Activated T-cell treated with anti-CD3 and anti-CD28 coated beads for 48 hours (primary cell): ENCODE measurements at regions not wholly inside any gene's neighbourhood (a gene's known extent, or its start where the extent isn't known, plus 50 kb on each side); places are given as distances from the start of the nearest gene placed in this dataset.
"Not testable (repeated sequence)": the region's sequence is repeated elsewhere in the genome, so short reads cannot be mapped to it uniquely, and the experiment has no call there.

Source experiments
- DNase-seq: peaks from one replicate; pipeline ENCODE4 v3.0.0-alpha.2; 2020; ENCODE audit warnings: low read depth

GRCh38 chr15:77909182-77909940 lies 168.2 kb downstream of the TBC1D2B start:
- no peak for DNase-seq

DNA sequence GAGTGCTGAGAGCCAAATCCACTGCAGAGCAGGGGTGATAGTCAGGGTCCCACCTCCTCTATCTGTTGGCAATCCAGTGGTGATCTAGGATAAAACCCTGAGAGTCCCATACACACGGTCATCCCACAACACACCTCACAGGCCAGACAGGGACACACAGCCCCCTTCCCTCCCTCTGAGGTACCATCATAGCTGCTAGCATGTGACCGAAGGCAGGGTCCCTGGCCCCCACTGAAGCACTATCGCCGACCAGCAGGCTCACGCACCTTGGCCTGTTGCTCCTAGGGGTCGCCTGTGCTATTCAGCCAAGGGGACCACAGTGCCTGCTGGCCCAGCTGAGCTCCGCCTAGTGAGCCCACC lies 168.8 kb downstream of the TBC1D2B start:
- not testable (repeated sequence) for DNase-seq

- peak; percentile 66 for DNase-seq
These were observed 169.4 kb downstream of the TBC1D2B start for GRCh38 chr15:77907824-77908751.

GRCh38 chr15:77906062-77906990 lies 171.2 kb downstream of the TBC1D2B start:
- DNase-seq, result not testable (repeated sequence)

DNA sequence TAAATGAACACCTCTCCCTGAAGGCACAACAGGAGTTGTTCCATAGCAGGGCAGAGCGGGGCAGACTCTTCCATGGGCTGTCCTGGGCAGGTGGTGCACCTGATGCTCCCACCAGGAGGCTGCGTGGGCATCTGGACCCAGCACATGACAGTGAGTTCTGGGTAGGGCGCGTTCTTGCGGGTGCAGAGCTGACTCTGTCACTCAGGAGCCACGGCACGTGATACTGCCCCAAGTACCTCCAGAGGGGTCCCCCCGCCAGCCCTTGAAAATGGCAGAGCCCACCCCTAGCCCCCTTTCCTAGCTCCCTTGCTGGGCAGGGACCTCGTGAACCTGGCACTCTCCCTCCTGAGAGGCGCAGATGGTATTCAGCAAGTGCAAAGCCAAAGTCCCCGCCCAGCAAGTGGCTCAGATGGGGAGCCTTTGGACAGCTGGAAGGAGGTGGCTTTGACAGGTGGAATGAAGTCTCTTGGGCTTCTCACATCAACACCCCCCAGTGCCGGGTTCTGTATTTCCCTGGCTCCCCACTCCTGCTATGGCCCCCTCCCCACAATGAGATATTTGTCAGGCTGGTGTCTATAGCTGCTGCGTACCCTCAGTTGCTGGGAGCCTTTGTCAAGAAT lies 172.1 kb downstream of the TBC1D2B start:
- no peak for DNase-seq

DNA sequence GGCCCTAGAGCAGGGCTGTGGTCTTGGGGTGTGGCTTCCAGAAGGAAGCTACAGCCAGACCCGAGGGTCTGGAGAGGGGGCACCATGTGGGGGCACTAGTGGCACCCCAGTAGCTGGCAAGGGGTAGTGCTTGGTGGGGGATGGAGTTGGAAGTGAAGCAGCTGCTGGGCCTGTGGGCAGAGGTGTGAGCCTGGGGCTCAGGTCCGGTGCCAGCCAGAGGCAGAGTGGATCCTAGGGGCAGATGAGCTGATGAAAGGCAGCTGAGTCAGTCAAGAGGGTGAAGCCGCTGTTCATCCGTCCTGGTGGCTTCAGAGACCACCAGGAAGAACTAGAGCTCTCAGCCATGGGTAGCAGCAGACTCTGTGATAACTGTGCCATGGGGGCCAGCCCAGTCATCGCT lies 172.6 kb downstream of the TBC1D2B start:
- no peak for DNase-seq

- no peak for DNase-seq
These were observed 173.1 kb downstream of the TBC1D2B start for GRCh38 chr15:77904436-77904821.

DNA sequence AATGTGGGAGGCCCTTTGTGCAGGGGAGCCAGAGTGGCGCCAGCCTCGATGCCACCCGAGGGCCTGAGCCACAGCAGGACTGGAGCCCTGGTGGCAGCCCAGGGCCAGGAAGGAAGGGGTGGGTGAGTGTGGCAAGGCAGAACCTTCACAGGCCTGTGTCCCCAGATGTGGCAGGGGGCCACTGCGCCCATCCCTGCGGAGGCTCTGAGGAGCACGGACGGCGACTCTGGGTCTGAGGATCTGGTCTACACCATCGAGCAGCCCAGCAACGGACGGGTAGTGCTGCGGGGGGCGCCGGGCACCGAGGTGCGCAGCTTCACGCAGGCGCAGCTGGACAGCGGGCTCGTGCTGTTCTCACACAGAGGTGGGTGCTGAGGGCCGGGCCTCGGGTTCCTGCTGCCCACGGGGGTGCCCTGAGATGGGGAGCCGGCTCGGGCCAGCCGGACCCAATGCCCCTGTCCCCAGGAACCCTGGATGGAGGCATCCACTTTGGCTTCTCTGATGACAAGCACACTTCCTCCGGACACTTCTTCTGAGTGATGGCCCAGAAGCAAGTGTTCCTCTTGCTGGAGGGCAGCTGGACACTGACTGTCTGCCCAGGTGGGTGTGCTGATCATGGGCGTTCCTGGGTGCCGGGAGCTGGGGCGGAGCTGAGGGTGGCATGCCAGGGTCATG lies 173.6 kb downstream of the TBC1D2B start:
- DNase-seq, result not testable (repeated sequence)

DNA sequence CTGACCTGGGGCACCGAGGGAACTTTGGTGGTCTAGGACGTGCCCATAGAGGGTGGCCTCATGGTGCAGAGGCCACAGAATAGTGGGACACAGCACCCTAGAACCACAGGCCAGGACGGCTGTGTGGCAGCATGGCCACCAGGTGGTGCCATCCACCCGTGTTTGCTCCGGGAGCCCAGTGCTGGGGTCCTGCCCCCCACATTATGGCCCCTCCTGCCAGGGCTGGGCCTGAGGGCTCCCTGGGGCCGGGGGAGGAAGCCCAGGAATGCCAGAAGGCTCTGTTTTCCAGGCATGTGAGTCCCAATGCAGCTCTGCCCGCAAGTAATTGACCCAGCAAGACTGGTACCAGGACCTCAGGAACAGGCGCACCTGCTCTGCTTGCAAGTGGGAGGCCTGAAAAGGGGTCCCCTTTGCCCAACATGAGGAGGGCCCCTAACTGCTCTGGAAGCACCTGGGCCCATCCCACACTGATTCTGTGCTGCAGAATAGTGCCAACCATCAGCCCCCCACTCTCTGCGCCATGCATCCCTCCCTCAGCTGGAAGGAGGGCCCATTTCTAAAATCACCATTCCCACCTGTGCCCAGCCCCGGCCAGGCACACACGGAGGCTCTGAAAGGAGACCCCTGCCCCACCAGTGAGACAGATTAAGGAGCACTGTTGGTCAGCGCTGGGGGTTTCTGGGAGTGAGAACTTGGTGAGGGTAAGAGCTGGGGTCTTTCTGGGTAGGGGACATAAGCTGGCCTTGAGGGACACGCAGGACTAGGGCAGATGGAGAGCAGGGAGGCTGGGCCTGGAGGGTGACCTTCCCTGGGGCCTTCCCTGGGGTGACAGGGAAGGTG lies 174.4 kb downstream of the TBC1D2B start:
- DNase-seq, result not testable (repeated sequence)

DNA sequence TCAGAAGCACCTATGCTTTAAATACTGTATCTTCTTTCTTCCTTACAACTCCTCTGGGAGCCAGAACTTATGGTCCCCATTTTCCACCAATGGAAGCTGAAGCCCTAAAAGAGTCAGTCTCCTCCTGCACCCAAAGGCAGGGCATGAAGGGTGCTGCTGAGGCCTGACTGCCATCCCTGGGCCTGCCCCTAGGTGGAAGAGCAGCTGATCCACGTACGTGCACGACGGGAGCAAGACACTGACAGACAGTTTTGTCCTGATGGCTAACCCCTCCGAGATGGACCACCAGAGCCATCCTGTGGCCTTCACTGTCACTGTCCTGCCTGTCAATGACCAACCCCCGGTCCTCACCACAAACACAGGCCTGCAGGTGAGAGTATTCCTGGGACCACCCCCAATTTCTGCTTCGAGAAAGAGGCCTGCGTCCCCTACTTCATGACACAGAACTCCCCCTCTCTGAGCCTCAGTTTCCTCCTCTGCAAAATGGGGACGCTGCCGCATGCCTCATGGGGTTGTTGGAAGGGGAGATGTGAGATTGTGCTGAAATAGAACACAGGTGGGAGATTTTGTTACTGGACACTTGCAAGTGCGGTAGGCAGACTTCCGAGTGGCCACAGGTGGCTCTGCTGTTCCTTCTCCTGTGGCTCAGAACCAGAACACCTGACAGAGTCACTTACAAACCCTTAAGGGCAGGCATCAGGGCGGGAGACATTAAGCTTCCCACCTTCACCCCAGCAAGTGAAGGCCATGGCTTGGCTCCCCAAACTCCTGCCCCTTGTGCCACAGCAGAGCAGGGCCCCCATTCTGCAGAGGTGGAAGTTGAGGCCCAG lies 175.4 kb downstream of the TBC1D2B start:
- DNase-seq, result no peak

- DNase-seq, result no peak
These were observed 176.1 kb downstream of the TBC1D2B start for GRCh38 chr15:77901251-77901881.

DNA sequence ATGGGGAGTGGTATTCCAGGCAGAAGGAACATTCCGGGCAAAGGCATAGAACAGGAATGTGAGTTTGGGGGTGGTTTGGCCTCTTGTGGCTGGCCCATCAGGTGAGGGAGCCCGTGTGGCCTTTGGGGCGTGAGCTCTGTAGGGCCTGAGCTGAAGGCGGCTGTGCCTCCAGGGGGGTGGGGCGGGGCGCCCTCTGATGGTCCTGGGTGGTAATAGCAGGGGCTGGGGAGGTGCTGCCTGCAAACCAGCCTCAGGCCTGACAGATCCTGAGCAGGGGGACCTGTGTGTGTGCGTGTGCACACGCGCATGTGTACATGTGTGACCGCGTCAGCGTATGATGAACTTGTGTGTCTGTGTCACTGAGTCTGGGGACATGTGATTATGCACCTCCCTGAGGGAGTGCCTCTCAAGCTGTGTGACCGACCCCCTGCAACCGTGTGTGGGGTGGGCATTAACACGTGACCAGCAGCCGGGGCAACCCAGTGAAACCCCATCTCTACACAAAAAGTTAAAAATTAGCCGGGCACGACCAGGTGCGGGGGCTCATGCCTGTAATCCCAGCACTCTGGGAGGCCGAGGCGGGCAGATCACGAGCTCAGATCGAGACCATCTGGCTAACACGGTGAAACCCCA lies 177.1 kb downstream of the TBC1D2B start:
- DNase-seq, result peak; percentile 61

- not testable (repeated sequence) for DNase-seq
These were observed 177.7 kb downstream of the TBC1D2B start for GRCh38 chr15:77899776-77900175.

- no peak for DNase-seq
These were observed 178.4 kb downstream of the TBC1D2B start for GRCh38 chr15:77898811-77899730.

- DNase-seq, result no peak
These were observed 179.6 kb downstream of the TBC1D2B start for GRCh38 chr15:77897896-77898406.

DNA sequence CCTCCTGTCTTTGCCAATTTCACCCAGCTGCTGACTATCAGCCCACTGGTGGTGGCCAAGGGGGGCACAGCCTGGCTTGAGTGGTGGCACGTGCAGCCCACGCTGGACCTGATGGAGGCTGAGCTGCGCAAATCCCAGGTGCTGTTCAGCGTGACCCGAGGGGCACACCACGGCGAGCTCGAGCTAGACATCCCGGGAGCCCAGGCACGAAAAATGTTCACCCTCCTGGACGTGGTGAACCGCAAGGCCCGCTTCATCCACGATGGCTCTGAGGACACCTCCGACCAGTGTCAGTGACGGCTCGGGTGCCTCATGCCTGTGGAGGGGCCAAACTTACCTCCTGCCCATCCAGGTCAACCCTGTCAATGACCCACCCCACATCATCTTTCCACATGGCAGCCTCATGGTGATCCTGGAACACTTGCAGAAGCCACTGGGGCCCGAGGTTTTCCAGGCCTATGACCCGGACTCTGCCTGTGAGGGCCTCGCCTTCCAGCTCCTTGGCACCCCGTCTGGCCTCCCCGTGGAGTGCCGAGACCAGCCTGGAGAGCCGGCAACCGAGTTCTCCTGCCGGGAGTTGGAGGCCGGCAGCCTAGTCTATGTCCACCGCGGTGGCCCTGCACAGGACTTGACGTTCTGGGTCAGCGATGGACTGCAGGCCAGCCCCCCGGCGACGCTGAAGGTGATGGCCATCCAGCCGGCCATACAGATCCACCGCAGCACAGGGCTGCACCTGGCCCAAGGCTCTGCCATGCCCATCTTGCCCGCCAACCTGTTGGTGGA lies 180.2 kb downstream of the TBC1D2B start:
- not testable (repeated sequence) for DNase-seq
